ENCODE measurements at regions not wholly inside any gene's neighbourhood (a gene's known extent, or its start where the extent isn't known, plus 50 kb on each side); places are given as distances from the start of the nearest gene placed in this dataset.

- TF ChIP-seq, protein P1, sequence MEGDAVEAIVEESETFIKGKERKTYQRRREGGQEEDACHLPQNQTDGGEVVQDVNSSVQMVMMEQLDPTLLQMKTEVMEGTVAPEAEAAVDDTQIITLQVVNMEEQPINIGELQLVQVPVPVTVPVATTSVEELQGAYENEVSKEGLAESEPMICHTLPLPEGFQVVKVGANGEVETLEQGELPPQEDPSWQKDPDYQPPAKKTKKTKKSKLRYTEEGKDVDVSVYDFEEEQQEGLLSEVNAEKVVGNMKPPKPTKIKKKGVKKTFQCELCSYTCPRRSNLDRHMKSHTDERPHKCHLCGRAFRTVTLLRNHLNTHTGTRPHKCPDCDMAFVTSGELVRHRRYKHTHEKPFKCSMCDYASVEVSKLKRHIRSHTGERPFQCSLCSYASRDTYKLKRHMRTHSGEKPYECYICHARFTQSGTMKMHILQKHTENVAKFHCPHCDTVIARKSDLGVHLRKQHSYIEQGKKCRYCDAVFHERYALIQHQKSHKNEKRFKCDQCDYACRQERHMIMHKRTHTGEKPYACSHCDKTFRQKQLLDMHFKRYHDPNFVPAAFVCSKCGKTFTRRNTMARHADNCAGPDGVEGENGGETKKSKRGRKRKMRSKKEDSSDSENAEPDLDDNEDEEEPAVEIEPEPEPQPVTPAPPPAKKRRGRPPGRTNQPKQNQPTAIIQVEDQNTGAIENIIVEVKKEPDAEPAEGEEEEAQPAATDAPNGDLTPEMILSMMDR (IDR thresholded peaks at IDR 0.05), result no peak
- TF ChIP-seq POLR2AphosphoS5 (IDR thresholded peaks at IDR 0.05), result no peak
- TF ChIP-seq POLR2A (IDR thresholded peaks at IDR 0.05), result no peak
These were observed 238.2 kb upstream of the ADAMTS16 start for GRCh38 chr5:4901924-4902323.

Measured in prostate gland (tissue), 2 donors.